NB4 (cell line): ENCODE measurements at regions not wholly inside any gene's neighbourhood (a gene's known extent, or its start where the extent isn't known, plus 50 kb on each side); places are given as distances from the start of the nearest gene placed in this dataset.

ENCODE experiments used
- DNase-seq: peaks from one replicate; pipeline ENCODE4 v3.0.0; 2010; ENCODE audit warnings: low read depth
- H3K4me3 ChIP-seq: one replicate; pipeline ENCODE4 v1.5.1; 2011; ENCODE audit warnings: mild to moderate bottlenecking, low read depth, low read length, moderate library complexity
- CTCF ChIP-seq: IDR thresholded peaks from one replicate; pipeline ENCODE4 v1.5.1; 2012; ENCODE audit warnings: low read depth, low read length
- MYC ChIP-seq: IDR thresholded peaks from 2 replicates; pipeline ENCODE4 v1.6.1; 2011; ENCODE audit warnings: low read depth, low read length
- POLR2A ChIP-seq: IDR thresholded peaks from 2 replicates; pipeline ENCODE4 v1.6.1; 2011; ENCODE audit warnings: mild to moderate bottlenecking; ENCODE audit not compliant: insufficient read length; ENCODE audit errors: extremely low read depth
- TF ChIP-seq, protein P1 (sequence below): IDR thresholded peaks from 2 replicates; pipeline ENCODE4 v1.6.1; 2011; ENCODE audit warnings: low read depth, low read length

DNA sequence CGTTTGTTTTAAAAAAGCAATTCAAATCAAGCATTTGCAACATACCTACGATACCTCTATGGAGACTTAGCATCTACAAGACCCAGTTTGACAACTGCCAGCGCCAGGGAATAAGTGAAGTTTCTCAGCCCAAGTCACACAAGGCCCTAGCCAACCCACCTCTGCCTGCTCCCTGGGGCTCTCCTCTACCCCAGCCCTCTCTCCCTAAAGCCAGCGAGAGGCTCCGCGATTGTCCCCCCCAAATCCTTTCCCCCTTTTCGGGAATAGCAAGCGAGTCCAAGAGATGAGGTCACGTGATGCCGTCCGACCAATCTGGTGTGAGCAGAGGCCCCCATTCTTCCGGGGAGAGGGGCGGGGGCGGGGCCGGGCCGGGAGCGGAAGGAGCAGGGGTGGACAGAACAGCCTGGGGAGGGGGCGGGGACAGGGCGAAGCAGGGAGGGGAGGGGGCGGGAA lies 102.2 kb upstream of the RAB6C start:
- peak; percentile 86 for DNase-seq
- TF ChIP-seq CTCF: no peak
- TF ChIP-seq, protein P1, sequence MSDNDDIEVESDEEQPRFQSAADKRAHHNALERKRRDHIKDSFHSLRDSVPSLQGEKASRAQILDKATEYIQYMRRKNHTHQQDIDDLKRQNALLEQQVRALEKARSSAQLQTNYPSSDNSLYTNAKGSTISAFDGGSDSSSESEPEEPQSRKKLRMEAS: peak; percentile 48
- TF ChIP-seq POLR2A: peak; percentile 17
- TF ChIP-seq MYC: no peak
- H3K4me3 ChIP-seq: peak overlapping the region; percentile 72

- TF ChIP-seq MYC: no peak
- TF ChIP-seq, protein P1: no peak
- no peak for TF ChIP-seq POLR2A
- no peak for TF ChIP-seq CTCF
- peak; percentile 37 for DNase-seq
- peak overlapping the region; percentile 23 for H3K4me3 ChIP-seq
These were observed 101.4 kb upstream of the RAB6C start for GRCh38 chr2:129877795-129878775.

GRCh38 chr2:129879614-129880180 lies 99.8 kb upstream of the RAB6C start:
- TF ChIP-seq, protein P1: no peak
- TF ChIP-seq CTCF (no peak), MYC (no peak), POLR2A (no peak)
- no peak for DNase-seq
- no peak overlapping the region for H3K4me3 ChIP-seq

- no peak overlapping the region for H3K4me3 ChIP-seq
- DNase-seq: no peak
- TF ChIP-seq MYC (no peak), POLR2A (no peak), CTCF (no peak)
- TF ChIP-seq, protein P1: no peak
These were observed 99.2 kb upstream of the RAB6C start for GRCh38 chr2:129880309-129880708.

DNA sequence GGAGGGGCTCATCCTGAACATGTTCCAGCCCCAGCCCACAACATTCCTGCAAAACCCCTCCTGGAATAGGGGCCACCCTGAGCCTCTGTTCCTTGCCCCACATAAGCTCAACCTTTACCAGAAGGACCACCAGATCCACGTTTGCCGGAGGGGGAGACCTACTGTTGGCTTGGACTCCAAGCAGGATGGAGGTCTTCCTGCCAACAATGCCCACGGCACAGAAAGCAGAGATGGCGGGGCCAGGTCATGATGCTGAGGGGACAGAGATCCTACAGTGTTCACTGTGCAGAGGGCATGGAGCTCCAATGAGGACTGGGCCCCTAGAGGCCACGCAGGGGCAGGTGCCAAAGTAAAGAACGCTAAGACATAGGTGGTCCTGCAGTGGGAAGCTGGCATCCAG lies 98.5 kb upstream of the RAB6C start:
- TF ChIP-seq MYC (no peak), CTCF (no peak), POLR2A (no peak)
- TF ChIP-seq, protein P1: no peak
- H3K4me3 ChIP-seq: no peak overlapping the region
- DNase-seq: no peak
